ENCODE measurements at regions not wholly inside any gene's neighbourhood (a gene's known extent, or its start where the extent isn't known, plus 50 kb on each side); places are given as distances from the start of the nearest gene placed in this dataset.
"Not testable (repeated sequence)": the region's sequence is repeated elsewhere in the genome, so short reads cannot be mapped to it uniquely, and the experiment has no call there.

GRCh38 chr2:237238249-237238648 lies 152.6 kb downstream of the COPS8 start:
- no peak for DNase-seq (ENCODE audit: low read depth in 2 of 3, low spot score in 2 of 3)

- DNase-seq (ENCODE audit: low read depth in 2 of 3, low spot score in 2 of 3): no peak
These were observed 154.6 kb downstream of the COPS8 start for GRCh38 chr2:237240252-237240651.

GRCh38 chr2:237240868-237241267 lies 155.2 kb downstream of the COPS8 start:
- not testable (repeated sequence) for DNase-seq (ENCODE audit: low read depth in 2 of 3, low spot score in 2 of 3)

GRCh38 chr2:237242091-237242536 lies 156.4 kb downstream of the COPS8 start:
- no peak for DNase-seq (ENCODE audit: low read depth in 2 of 3, low spot score in 2 of 3)

- DNase-seq (ENCODE audit: low read depth in 2 of 3, low spot score in 2 of 3): no peak
These were observed 157.8 kb downstream of the COPS8 start for GRCh38 chr2:237243487-237243886.

GRCh38 chr2:237244178-237244577 lies 158.5 kb downstream of the COPS8 start:
- DNase-seq (ENCODE audit: low read depth in 2 of 3, low spot score in 2 of 3): no peak

- no peak for DNase-seq (ENCODE audit: low read depth in 2 of 3, low spot score in 2 of 3)
These were observed 159.4 kb downstream of the COPS8 start for GRCh38 chr2:237244976-237245646.

GRCh38 chr2:237250599-237250998 lies 163.4 kb downstream of the COL6A3 start:
- DNase-seq (ENCODE audit: low read depth in 2 of 3, low spot score in 2 of 3): no peak

GRCh38 chr2:237251986-237252385 lies 162.0 kb downstream of the COL6A3 start:
- no peak for DNase-seq (ENCODE audit: low read depth in 2 of 3, low spot score in 2 of 3)

GRCh38 chr2:237253046-237253702 lies 160.8 kb downstream of the COL6A3 start:
- DNase-seq (ENCODE audit: low read depth in 2 of 3, low spot score in 2 of 3): no peak

- DNase-seq (ENCODE audit: low read depth in 2 of 3, low spot score in 2 of 3): no peak
These were observed 159.5 kb downstream of the COL6A3 start for GRCh38 chr2:237254369-237254861.

- no peak for DNase-seq (ENCODE audit: low read depth in 2 of 3, low spot score in 2 of 3)
These were observed 158.9 kb downstream of the COL6A3 start for GRCh38 chr2:237254911-237255578.

GRCh38 chr2:237256887-237257286 lies 157.1 kb downstream of the COL6A3 start:
- no peak for DNase-seq (ENCODE audit: low read depth in 2 of 3, low spot score in 2 of 3)

GRCh38 chr2:237257471-237257951 lies 156.5 kb downstream of the COL6A3 start:
- no peak for DNase-seq (ENCODE audit: low read depth in 2 of 3, low spot score in 2 of 3)

GRCh38 chr2:237258116-237258515 lies 155.8 kb downstream of the COL6A3 start:
- peak in 1 of 3 donors; percentile 29 for DNase-seq (ENCODE audit: low read depth in 2 of 3, low spot score in 2 of 3)

GRCh38 chr2:237258615-237259014 lies 155.3 kb downstream of the COL6A3 start:
- DNase-seq (ENCODE audit: low read depth in 2 of 3, low spot score in 2 of 3): no peak

GRCh38 chr2:237259201-237259600 lies 154.8 kb downstream of the COL6A3 start:
- no peak for DNase-seq (ENCODE audit: low read depth in 2 of 3, low spot score in 2 of 3)

GRCh38 chr2:237260039-237260620 lies 153.8 kb downstream of the COL6A3 start:
- no peak for DNase-seq (ENCODE audit: low read depth in 2 of 3, low spot score in 2 of 3)

- no peak for DNase-seq (ENCODE audit: low read depth in 2 of 3, low spot score in 2 of 3)
These were observed 153.3 kb downstream of the COL6A3 start for GRCh38 chr2:237260686-237261085.

- DNase-seq (ENCODE audit: low read depth in 2 of 3, low spot score in 2 of 3): no peak
These were observed 152.6 kb downstream of the COL6A3 start for GRCh38 chr2:237261327-237261726.
